ENCODE measurements at regions not wholly inside any gene's neighbourhood (a gene's known extent, or its start where the extent isn't known, plus 50 kb on each side); places are given as distances from the start of the nearest gene placed in this dataset.

GRCh38 chr22:47267513-47268282 is 505.2 kb downstream of the TBC1D22A start:
- TF ChIP-seq CTCF (IDR thresholded peaks at IDR 0.05): no peak
- DNase-seq (ENCODE audit: low spot score) (no peak), ATAC-seq (ENCODE audit: low FRiP score) (no peak)

GRCh38 chr22:47266329-47266728 is 503.9 kb downstream of the TBC1D22A start:
- no peak for ATAC-seq (ENCODE audit: low FRiP score)
- no peak for TF ChIP-seq CTCF (IDR thresholded peaks at IDR 0.05)
- DNase-seq (ENCODE audit: low spot score): no peak

- no peak for TF ChIP-seq CTCF (IDR thresholded peaks at IDR 0.05)
- ATAC-seq (ENCODE audit: low FRiP score) (no peak), DNase-seq (ENCODE audit: low spot score) (no peak)
Measured at GRCh38 chr22:47260551-47260950, 498.1 kb downstream of the TBC1D22A start.

- DNase-seq (ENCODE audit: low spot score) (no peak), ATAC-seq (ENCODE audit: low FRiP score) (no peak)
- TF ChIP-seq CTCF (IDR thresholded peaks at IDR 0.05): no peak
Measured at GRCh38 chr22:47259990-47260389, 497.5 kb downstream of the TBC1D22A start.

- no peak for DNase-seq (ENCODE audit: low spot score)
- no peak for TF ChIP-seq CTCF (IDR thresholded peaks at IDR 0.05)
- no peak for ATAC-seq (ENCODE audit: low FRiP score)
Measured at GRCh38 chr22:47259049-47259448, 496.6 kb downstream of the TBC1D22A start.

GRCh38 chr22:47257976-47258375 is 495.5 kb downstream of the TBC1D22A start:
- ATAC-seq (ENCODE audit: low FRiP score): no peak
- DNase-seq (ENCODE audit: low spot score): no peak

More at GRCh38 chr22:47257976-47258375, 495.5 kb downstream of the TBC1D22A start:
- TF ChIP-seq CTCF (IDR thresholded peaks at IDR 0.05): no peak

Measured in omental fat pad (tissue), 3 donors.